H9 (cell line): ENCODE measurements at regions not wholly inside any gene's neighbourhood (a gene's known extent, or its start where the extent isn't known, plus 50 kb on each side); places are given as distances from the start of the nearest gene placed in this dataset.

Experiments used
- DNase-seq: peaks from one replicate; pipeline ENCODE4 v3.0.0-alpha.2; 2017
- H2AFZ ChIP-seq: one replicate; pipeline ENCODE4 v1.6.1; 2013; ENCODE audit warnings: mild to moderate bottlenecking, low read length, control low read depth, moderate library complexity
- H2AK5ac ChIP-seq: 2 replicates; pipeline ENCODE4 v1.6.1; 2013; ENCODE audit warnings: low read length, control low read depth, mixed read lengths; ENCODE audit not compliant: insufficient read length
- H2BK120ac ChIP-seq: one replicate; pipeline ENCODE4 v1.6.1; 2013; ENCODE audit warnings: low read depth, mild to moderate bottlenecking, low read length, control low read depth, inconsistent platforms; ENCODE audit not compliant: poor library complexity, severe bottlenecking
- H2BK12ac ChIP-seq: 2 replicates; pipeline ENCODE4 v1.6.1; 2013; ENCODE audit warnings: low read length, control low read depth, mixed read lengths, low read depth; ENCODE audit not compliant: insufficient read length
- H2BK15ac ChIP-seq: 2 replicates; pipeline ENCODE4 v1.6.1; 2013; ENCODE audit warnings: low read depth, low read length, control low read depth
- H2BK20ac ChIP-seq: one replicate; pipeline ENCODE4 v1.6.1; 2013; ENCODE audit warnings: low read depth, mild to moderate bottlenecking, low read length, control low read depth, inconsistent platforms; ENCODE audit not compliant: poor library complexity, severe bottlenecking
- H2BK5ac ChIP-seq: 2 replicates; pipeline ENCODE4 v1.6.1; 2013; ENCODE audit warnings: low read length, control low read depth, mixed read lengths; ENCODE audit not compliant: insufficient read length
- H3K14ac ChIP-seq: 2 replicates; pipeline ENCODE4 v1.6.1; 2013; ENCODE audit warnings: low read length, control low read depth; ENCODE audit not compliant: insufficient read depth
- H3K18ac ChIP-seq: 2 replicates; pipeline ENCODE4 v1.6.1; 2013; ENCODE audit warnings: low read depth, mild to moderate bottlenecking, mixed read lengths, low read length, control low read depth; ENCODE audit not compliant: insufficient read length
- H3K23ac ChIP-seq: 2 replicates; pipeline ENCODE4 v1.6.1; 2013; ENCODE audit warnings: low read length, control low read depth, mixed read lengths, low read depth; ENCODE audit not compliant: insufficient read length
- H3K23me2 ChIP-seq: 2 replicates; pipeline ENCODE4 v1.6.1; 2013; ENCODE audit warnings: low read depth, mild to moderate bottlenecking, mixed read lengths, low read length, control low read depth; ENCODE audit not compliant: insufficient read length, poor library complexity, severe bottlenecking
- H3K27ac ChIP-seq: 2 replicates; pipeline ENCODE4 v1.5.1; 2013; ENCODE audit warnings: low read length, control low read depth, mixed read lengths, low read depth; ENCODE audit not compliant: insufficient read length
- H3K27me3 ChIP-seq: 2 replicates; pipeline ENCODE4 v1.6.1; 2013; ENCODE audit warnings: low read length, control low read depth, inconsistent platforms; ENCODE audit not compliant: insufficient read depth
- H3K4ac ChIP-seq: 2 replicates; pipeline ENCODE4 v1.6.1; 2013; ENCODE audit warnings: low read depth, mild to moderate bottlenecking, control low read depth, inconsistent platforms, low read length, moderate library complexity
- H3K4me1 ChIP-seq: 2 replicates; pipeline ENCODE4 v1.6.1; 2013; ENCODE audit warnings: low read length, control low read depth, inconsistent platforms; ENCODE audit not compliant: insufficient read depth
- H3K4me2 ChIP-seq: 2 replicates; pipeline ENCODE4 v1.6.1; 2013; ENCODE audit warnings: low read length, control low read depth, mixed read lengths; ENCODE audit not compliant: insufficient read length, insufficient read depth
- H3K56ac ChIP-seq: 2 replicates; pipeline ENCODE4 v1.6.1; 2013; ENCODE audit warnings: low read depth, mild to moderate bottlenecking, mixed read lengths, low read length, control low read depth; ENCODE audit not compliant: insufficient read length
- H3K79me1 ChIP-seq: 2 replicates; pipeline ENCODE4 v1.6.1; 2013; ENCODE audit warnings: low read depth, mild to moderate bottlenecking, moderate library complexity, low read length, control low read depth, inconsistent platforms; ENCODE audit not compliant: insufficient read depth, poor library complexity, severe bottlenecking
- H3K79me2 ChIP-seq: 2 replicates; pipeline ENCODE4 v1.6.1; 2013; ENCODE audit warnings: low read length, control low read depth, inconsistent platforms; ENCODE audit not compliant: insufficient read depth
- H3K9ac ChIP-seq: 2 replicates; pipeline ENCODE4 v1.6.1; 2013; ENCODE audit warnings: low read length, control low read depth, mixed read lengths; ENCODE audit not compliant: insufficient read length; ENCODE audit errors: extremely low read depth
- H3K9me3 ChIP-seq: one replicate; pipeline ENCODE4 v1.6.1; 2013; ENCODE audit warnings: low read depth, low read length, inconsistent platforms; ENCODE audit not compliant: control insufficient read depth
- H3T11ph ChIP-seq: one replicate; pipeline ENCODE4 v1.6.1; 2013; ENCODE audit warnings: mild to moderate bottlenecking, low read length, control low read depth, inconsistent platforms
- H4K20me1 ChIP-seq: one replicate; pipeline ENCODE4 v1.6.1; 2013; ENCODE audit not compliant: control insufficient read depth, insufficient read length, insufficient read depth
- H4K5ac ChIP-seq: 2 replicates; pipeline ENCODE4 v1.6.1; 2013; ENCODE audit warnings: low read depth, mild to moderate bottlenecking, mixed read lengths, low read length, control low read depth; ENCODE audit not compliant: insufficient read length
- H4K8ac ChIP-seq: replicated peaks from 2 replicates; pipeline ENCODE4 v1.6.1; 2013; ENCODE audit warnings: low read length, control low read depth, mixed read lengths, low read depth; ENCODE audit not compliant: insufficient read length
- H4K91ac ChIP-seq: 2 replicates; pipeline ENCODE4 v1.6.1; 2013; ENCODE audit warnings: low read depth, mild to moderate bottlenecking, moderate library complexity, mixed read lengths, low read length, control low read depth; ENCODE audit not compliant: insufficient read length
- H3K27ac Mint-ChIP-seq, 3 experiments: 2 replicates in 2 of 3; 3 replicates in 1 of 3; pipeline ENCODE4 v1.8.0; 2020 to 2021; ENCODE audit warnings: mixed read lengths in 3 of 3, mild to moderate bottlenecking in 1 of 3, moderate library complexity in 1 of 3
- H3K27me3 Mint-ChIP-seq: 2 replicates; pipeline ENCODE4 v1.8.0; 2021; ENCODE audit warnings: low read depth, mild to moderate bottlenecking, moderate library complexity, mixed read lengths
- H3K36me3 Mint-ChIP-seq, 3 experiments: 2 replicates in 2 of 3; 3 replicates in 1 of 3; pipeline ENCODE4 v1.8.0; 2020 to 2021; ENCODE audit warnings: low read depth in 3 of 3, mixed read lengths in 3 of 3; ENCODE audit not compliant: insufficient read depth in 1 of 3
- H3K4me1 Mint-ChIP-seq, 2 experiments: 2 replicates each; pipeline ENCODE4 v1.8.0; 2020; ENCODE audit warnings: mixed read lengths in 2 of 2
- H3K4me3 Mint-ChIP-seq, 2 experiments: 2 replicates in 1 of 2; 3 replicates in 1 of 2; pipeline ENCODE4 v1.8.0; 2020 to 2021; ENCODE audit warnings: mild to moderate bottlenecking in 2 of 2, mixed read lengths in 2 of 2, moderate library complexity in 1 of 2
- H3K9me3 Mint-ChIP-seq, 2 experiments: 2 replicates in 1 of 2; 3 replicates in 1 of 2; pipeline ENCODE4 v1.8.0; 2020; ENCODE audit warnings: mild to moderate bottlenecking in 2 of 2, mixed read lengths in 2 of 2, moderate library complexity in 1 of 2
- CTCF ChIP-seq: fragments of 200-600 bp; sonication (generic); conservative IDR thresholded peaks from 3 replicates; pipeline ENCODE4 v1.8.0; 2021; ENCODE audit warnings: antibody characterized with exemption, mild to moderate bottlenecking
- WGBS: extraction: QIAGEN DNeasy Blood & Tissue Kit; methylation state at CpG from one replicate; pipeline ENCODE4 v1.1.7; 2013; ENCODE audit warnings: missing lambda C conversion rate, low lambda C conversion rate, mixed read lengths; ENCODE audit not compliant: insufficient read length; ENCODE audit errors: extremely low coverage; 5-methylcytosine and 5-hydroxymethylcytosine counted together

GRCh38 chr5:164253764-164254163, 748.3 kb downstream of the MAT2B start:
- Histone ChIP-seq H2AFZ (no peak overlapping the region), H3K27ac (no peak overlapping the region), H3K79me2 (no peaks in the 10 kb centered on the region), H2BK15ac (no peak overlapping the region), H2BK12ac (no peak overlapping the region), H2BK5ac (no peak overlapping the region), H3K23me2 (no peaks in the 10 kb centered on the region), H4K5ac (no peak overlapping the region), H4K20me1 (no peaks in the 10 kb centered on the region), H3K14ac (no peak overlapping the region), H2AK5ac (no peak overlapping the region), H2BK120ac (no peak overlapping the region), H3K79me1 (no peaks in the 10 kb centered on the region), H3K9me3 (no peaks in the 10 kb centered on the region), H3K4ac (no peak overlapping the region), H2BK20ac (no peak overlapping the region), H3K9ac (no peak overlapping the region), H3K56ac (no peak overlapping the region), H3K4me2 (no peak overlapping the region), H3K27me3 (no peaks in the 10 kb centered on the region), H4K91ac (no peak overlapping the region), H3K4me1 (no peaks in the 10 kb centered on the region), H3K18ac (no peak overlapping the region), H3K23ac (no peak overlapping the region), H4K8ac (no peak overlapping the region), H3T11ph (no peak overlapping the region)
- Mint-ChIP-seq H3K9me3 (no peaks in the 10 kb centered on the region; a peak in 1 of 5 replicates), H3K36me3 (no peaks in the 10 kb centered on the region; a peak in 1 of 7 replicates), H3K27me3 (no peaks in the 10 kb centered on the region), H3K4me1 (peaks cover 14 to 24% of the 10 kb centered on the region in 2 experiments), H3K27ac (no peak overlapping the region), H3K4me3 (no peak overlapping the region)
- DNase-seq = no peak
- WGBS = no CpG with 5 or more reads among the region's 3 CpGs
- no peak for TF ChIP-seq CTCF
